NCI-H524 treated with DMSO at 0.1 percent for 48 hours (cell line): ENCODE measurements at regions not wholly inside any gene's neighbourhood (a gene's known extent, or its start where the extent isn't known, plus 50 kb on each side); places are given as distances from the start of the nearest gene placed in this dataset.

Experiments
- DNase-seq: peaks from one replicate; lab custom pipeline; 2025; lab: John Stamatoyannopoulos, UW

GRCh38 chr10:85008488-85009184 lies 680.2 kb downstream of the CCSER2 start:
- no peak for DNase-seq

- DNase-seq = peak; percentile 78
Observed at GRCh38 chr10:85012305-85012704, 683.9 kb downstream of the CCSER2 start.

DNA sequence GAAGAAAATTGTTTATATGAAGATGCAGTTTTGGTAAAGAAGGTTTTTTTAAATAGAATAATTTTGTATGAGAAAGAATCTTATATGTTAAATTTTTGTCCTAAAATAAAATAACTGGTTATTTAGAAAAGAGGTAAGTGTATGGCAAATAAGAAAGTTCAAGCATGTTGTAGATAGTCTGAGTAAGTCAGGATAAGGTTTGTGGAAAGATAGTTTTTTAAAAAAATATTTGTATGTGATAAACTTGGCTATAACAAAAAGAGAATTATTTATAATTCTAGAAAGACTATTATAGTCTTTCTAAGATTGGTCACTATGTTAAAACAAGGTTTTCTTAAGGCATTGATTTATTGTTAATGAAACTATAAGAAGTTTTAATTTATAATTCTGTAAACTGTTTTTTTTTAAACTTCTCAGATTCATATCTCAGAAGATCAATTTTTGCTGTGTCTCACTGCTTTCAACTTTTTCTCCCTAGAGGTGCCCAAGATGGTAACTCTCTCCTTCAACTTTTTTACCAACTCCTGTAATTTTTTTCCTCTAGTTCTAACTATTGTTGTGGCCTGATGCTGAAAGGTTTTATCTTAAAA lies 698.6 kb downstream of the CCSER2 start:
- no peak for DNase-seq

GRCh38 chr10:85032981-85033380 lies 704.6 kb downstream of the CCSER2 start:
- DNase-seq = no peak

DNA sequence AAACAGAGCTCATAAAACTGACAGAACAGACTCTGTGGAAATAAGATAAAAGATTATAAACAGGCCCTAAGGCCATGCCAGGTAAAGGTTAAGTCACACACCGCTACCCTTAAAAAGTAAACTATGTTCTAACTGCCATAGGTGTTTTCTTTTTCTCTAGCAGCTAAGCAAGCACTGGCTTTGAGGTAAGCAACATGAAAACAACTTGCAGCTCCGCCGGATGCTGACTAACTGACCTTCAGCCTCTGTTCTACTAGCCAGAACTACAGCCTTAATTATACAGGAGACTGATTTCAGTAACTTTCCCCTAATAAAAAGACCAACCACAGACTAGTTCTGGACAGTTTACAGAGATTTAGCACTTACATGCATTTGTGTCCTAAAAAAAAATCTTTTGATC lies 708.3 kb downstream of the CCSER2 start:
- DNase-seq = no peak

DNA sequence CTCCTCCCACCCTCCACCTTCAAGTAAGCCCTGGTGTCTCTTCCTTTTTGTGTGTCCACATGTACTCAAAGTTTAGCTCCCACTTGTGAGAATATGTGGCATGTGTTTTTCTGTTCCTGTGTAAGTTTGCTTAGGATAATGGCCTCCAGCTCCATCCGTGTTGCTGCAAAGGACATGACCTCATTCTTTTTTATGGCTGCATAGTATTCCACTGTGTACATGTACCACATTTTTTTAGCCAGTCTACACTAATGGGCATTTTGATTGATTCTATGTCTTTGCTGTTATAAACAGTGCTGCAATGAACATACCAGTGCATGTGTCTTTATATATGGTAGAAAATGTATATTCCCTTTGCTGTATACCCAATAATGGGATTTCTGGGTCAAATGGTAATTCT lies 710.9 kb downstream of the CCSER2 start:
- no peak for DNase-seq

GRCh38 chr10:85043207-85043606 lies 714.8 kb downstream of the CCSER2 start:
- DNase-seq = no peak

- no peak for DNase-seq
Observed at GRCh38 chr10:85045046-85045445, 716.7 kb downstream of the CCSER2 start.

DNA sequence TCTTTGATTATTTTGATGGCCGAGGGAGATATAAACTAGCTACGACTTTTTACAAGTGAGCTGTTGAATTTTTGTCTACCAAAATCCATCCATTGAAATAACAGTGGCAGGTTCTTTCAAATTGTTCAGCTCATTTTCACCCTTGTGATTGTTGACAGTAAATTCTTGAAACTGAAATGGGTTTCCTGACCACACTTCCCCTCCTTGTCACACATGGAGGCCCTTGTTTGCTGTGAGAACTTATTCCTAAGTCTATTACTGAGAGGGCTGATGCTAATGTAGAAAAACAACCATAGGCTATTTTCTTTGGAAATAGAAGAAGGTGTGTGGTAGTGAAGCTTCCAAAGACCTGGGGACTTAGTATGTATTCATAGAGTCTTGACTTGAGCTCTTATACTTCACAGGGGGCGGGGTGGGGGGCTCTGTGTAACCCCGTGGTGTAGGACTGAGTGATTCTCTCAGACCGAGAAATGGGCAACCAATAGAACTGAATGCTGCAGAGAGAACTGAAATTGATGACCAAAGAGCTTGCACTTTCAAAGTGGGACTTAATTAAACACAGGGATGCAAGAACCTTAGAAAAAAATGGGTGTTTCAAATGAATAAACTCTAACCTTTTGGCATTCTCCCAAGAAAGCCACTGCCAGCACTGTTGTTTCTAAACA lies 718.9 kb downstream of the CCSER2 start:
- DNase-seq = no peak

GRCh38 chr10:85047979-85048378 lies 719.6 kb downstream of the CCSER2 start:
- no peak for DNase-seq

DNA sequence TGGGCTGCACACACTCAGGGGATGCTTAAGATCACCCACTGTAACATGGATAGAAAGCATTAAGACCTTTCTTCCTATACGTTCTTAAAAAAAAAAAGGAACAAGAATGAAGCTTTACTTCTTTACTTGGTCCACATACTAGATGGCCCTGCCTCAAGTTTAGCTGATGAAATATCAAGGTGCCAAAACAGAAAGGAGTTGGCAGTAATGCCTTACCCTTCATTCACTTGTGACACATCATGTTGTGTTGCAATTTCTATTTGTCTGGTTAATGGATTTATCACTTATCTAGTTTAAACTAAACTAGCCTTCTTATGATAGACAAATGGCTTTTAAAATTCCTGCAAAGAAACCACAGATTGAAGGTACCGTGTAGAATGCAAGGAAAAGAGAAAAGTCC lies 720.3 kb downstream of the CCSER2 start:
- no peak for DNase-seq

DNA sequence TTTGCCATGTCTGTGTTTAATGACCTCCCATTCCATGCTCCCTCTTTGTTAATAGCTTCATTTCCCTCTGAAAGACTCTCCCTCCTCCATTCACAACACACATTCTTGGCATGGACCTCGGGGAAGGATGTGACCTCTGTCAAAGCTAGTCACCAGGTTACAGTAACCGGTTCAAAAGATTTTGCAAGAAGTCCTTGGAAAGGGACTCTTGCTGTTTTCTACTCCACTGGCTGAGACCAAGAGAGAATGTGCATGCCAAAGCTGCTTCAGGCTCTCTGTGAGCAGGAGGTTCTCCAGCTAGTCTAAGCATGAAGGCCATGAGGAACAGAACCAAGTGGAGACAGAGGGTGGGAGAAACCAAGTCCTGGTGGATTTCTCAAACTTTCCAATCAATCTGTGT lies 732.6 kb downstream of the CCSER2 start:
- no peak for DNase-seq

- DNase-seq = no peak
Observed at GRCh38 chr10:85061401-85061800, 733.0 kb downstream of the CCSER2 start.

GRCh38 chr10:85067955-85068354 lies 739.6 kb downstream of the CCSER2 start:
- no peak for DNase-seq

- DNase-seq = no peak
Observed at GRCh38 chr10:85080934-85081333, 752.5 kb downstream of the CCSER2 start.

GRCh38 chr10:85098835-85099521 lies 770.6 kb downstream of the CCSER2 start:
- no peak for DNase-seq

DNA sequence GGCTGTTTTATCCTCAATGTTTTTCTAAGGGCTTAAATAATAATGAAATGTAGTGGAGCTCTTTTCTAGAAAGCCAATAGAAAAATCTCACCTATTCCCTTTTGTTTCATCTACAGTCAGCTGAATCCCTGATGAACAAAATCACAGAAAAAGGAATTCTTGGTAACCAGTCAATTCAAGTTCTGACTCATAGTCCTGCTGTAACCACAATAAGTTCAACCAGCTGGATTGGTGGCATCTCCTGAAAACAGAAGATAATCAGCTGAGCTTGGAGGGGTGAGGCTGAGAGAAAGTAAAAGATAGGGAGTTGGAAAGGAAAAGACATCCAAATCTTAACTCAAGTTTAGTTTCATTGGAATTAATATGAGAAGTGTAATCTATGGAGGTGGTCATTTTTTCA lies 772.1 kb downstream of the CCSER2 start:
- no peak for DNase-seq

GRCh38 chr10:85105614-85106255 lies 777.3 kb downstream of the CCSER2 start:
- DNase-seq = peak; percentile 55

- no peak for DNase-seq
Observed at GRCh38 chr10:85111271-85111670, 782.9 kb downstream of the CCSER2 start.

- no peak for DNase-seq
Observed at GRCh38 chr10:85124603-85125051, 796.2 kb downstream of the CCSER2 start.

- DNase-seq = no peak
Observed at GRCh38 chr10:85137253-85137652, 808.9 kb downstream of the CCSER2 start.

DNA sequence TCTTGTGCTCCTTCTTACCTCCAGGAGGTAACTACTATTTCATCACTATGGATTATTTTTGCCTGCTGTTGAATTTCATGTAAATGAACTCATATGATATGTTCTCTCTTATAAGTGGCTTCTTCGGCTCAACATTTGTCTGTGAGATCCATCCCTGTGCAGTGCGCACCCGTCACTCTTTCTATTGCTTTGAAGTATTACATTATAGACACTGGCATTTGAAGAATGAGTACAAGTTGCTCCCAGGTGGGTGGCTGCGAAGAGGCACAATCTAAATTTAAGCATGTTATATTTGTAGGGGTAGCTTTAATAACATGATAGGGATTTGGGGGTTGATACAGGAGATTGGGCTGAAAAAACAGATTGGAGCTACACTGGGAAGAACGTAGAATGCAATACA lies 809.7 kb downstream of the CCSER2 start:
- DNase-seq = no peak
